PC-9 (cell line): ENCODE measurements at regions not wholly inside any gene's neighbourhood (a gene's known extent, or its start where the extent isn't known, plus 50 kb on each side); places are given as distances from the start of the nearest gene placed in this dataset.

ENCODE experiments used
- BruUV-seq: library from RNA; stranded (reverse); fragments of 400-500 nt; replicated peaks from 2 replicates; lab custom pipeline; 2021; lab: Mats Ljungman, UMichigan
- CTCF ChIA-PET: fragments of 300-600 bp; sonication (Branson Sonifier 250); formaldehyde crosslinking; loops from one replicate; lab custom pipeline; 2022; ENCODE audit warnings: antibody characterized with exemption; lab: Charles Lee
- POLR2A ChIA-PET: fragments of 300-600 bp; sonication (Branson Sonifier 250); formaldehyde crosslinking; loops from one replicate; lab custom pipeline; 2022; ENCODE audit warnings: antibody characterized with exemption; ENCODE audit not compliant: unreplicated experiment; lab: Charles Lee
- DNase-seq, 2 experiments: peaks; one replicate each; pipeline versions ENCODE4 v3.0.0 to v3.0.0-alpha.2; 2015 to 2022; ENCODE audit warnings: mixed read lengths in 1 of 2
- H2AFZ ChIP-seq: fragments of 200-600 bp; sonication (generic); 2 replicates; pipeline ENCODE4 v1.8.1; 2017; ENCODE audit warnings: antibody characterized with exemption
- H3F3A ChIP-seq: fragments of 200-600 bp; sonication (generic); 2 replicates; pipeline ENCODE4 v1.8.1; 2017; ENCODE audit warnings: antibody characterized with exemption, mild to moderate bottlenecking, low read depth; ENCODE audit not compliant: insufficient read depth
- H3K27ac ChIP-seq: fragments of 200-600 bp; sonication (generic); 2 replicates; pipeline ENCODE4 v1.6.1; 2016; ENCODE audit warnings: mixed run types
- H3K27me3 ChIP-seq: fragments of 200-600 bp; sonication (generic); 2 replicates; pipeline ENCODE4 v1.6.1; 2016; ENCODE audit warnings: low read depth, mixed run types; ENCODE audit not compliant: insufficient read depth
- H3K36me3 ChIP-seq: fragments of 200-600 bp; sonication (generic); 2 replicates; pipeline ENCODE4 v1.6.1; 2016; ENCODE audit warnings: low read depth, mixed run types
- H3K4me1 ChIP-seq: fragments of 200-600 bp; sonication (generic); replicated peaks from 2 replicates; pipeline ENCODE4 v1.6.1; 2016; ENCODE audit warnings: mixed run types; ENCODE audit not compliant: insufficient read depth
- H3K4me2 ChIP-seq: fragments of 200-600 bp; sonication (generic); 2 replicates; pipeline ENCODE4 v1.6.1; 2017; ENCODE audit warnings: mixed run types
- H3K4me3 ChIP-seq: fragments of 200-600 bp; sonication (generic); 2 replicates; pipeline ENCODE4 v1.6.1; 2016; ENCODE audit warnings: mixed run types
- H3K79me2 ChIP-seq: fragments of 200-600 bp; sonication (generic); 2 replicates; pipeline ENCODE4 v1.6.1; 2017; ENCODE audit warnings: low read depth, mixed run types
- H3K9me2 ChIP-seq: fragments of 200-600 bp; sonication (generic); 2 replicates; pipeline ENCODE4 v1.8.1; 2017; ENCODE audit warnings: mild to moderate bottlenecking; ENCODE audit not compliant: insufficient read depth
- H3K9me3 ChIP-seq: fragments of 200-600 bp; sonication (generic); 2 replicates; pipeline ENCODE4 v1.8.1; 2016; ENCODE audit warnings: low read depth; ENCODE audit not compliant: insufficient read depth
- H4K20me1 ChIP-seq: fragments of 200-600 bp; sonication (generic); 2 replicates; pipeline ENCODE4 v1.8.1; 2017; ENCODE audit not compliant: insufficient read depth
- CTCF ChIP-seq: fragments of 200-600 bp; sonication (generic); conservative IDR thresholded peaks from 2 replicates; pipeline ENCODE4 v1.6.1; 2017; ENCODE audit warnings: mixed run types, antibody characterized with exemption, mild to moderate bottlenecking, moderate library complexity
- EZH2 ChIP-seq: fragments of 200-600 bp; sonication (generic); IDR thresholded peaks from 2 replicates; pipeline ENCODE4 v1.8.0; 2017; ENCODE audit warnings: antibody characterized with exemption, low read depth
- intact Hi-C: fragments of 100-400 bp; cut with micrococcal nuclease; formaldehyde crosslinking; loops from one replicate; pipeline ENCODE4 v1.10.0; 2022; ENCODE audit not compliant: unreplicated experiment

DNA sequence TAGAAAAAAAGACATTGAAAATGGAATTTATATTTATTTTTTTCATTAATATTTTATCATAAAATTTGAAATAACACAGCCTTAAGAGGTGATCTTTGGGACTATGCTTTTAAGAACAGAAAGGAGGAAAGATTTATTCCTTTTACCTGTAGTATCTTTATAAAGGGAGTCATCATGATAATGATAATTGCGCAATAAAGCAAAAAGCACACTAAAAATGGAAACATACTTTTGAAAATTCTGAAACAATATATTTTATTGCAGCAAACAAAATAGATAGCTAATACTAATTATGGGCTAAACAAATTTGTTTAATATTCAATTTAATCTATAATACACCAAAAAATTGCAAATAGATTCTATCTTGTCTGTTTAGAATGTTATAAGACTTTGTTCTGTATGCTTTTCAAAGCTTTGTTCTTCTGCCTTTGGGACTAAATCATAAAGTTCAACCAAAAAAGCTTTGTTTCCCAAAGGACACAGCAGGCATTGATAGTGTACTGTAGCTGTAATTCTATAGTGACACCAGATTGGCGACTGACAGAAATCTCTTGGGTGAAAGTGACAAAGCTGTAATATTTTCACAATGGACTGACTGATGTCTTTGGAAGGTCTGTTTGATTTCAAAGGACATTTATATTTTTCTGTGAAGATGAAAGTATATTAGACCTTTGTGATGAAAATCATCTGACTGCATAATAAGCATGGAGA, 2156.6 kb upstream of the TENM3 start:
- BruUV-seq = no TSS peak
- POLR2A ChIA-PET = no interaction called here
- no peak for TF ChIP-seq EZH2
- no peak for TF ChIP-seq CTCF
- H3K79me2 ChIP-seq = no peaks in the 10 kb centered on the region
- no peaks in the 10 kb centered on the region for H3K4me1 ChIP-seq
- CTCF ChIA-PET = no interaction called here
- H4K20me1 ChIP-seq = no peaks in the 10 kb centered on the region
- no peak for DNase-seq
- H3K27me3 ChIP-seq = no peaks in the 10 kb centered on the region
- H3K9me3 ChIP-seq = no peaks in the 10 kb centered on the region
- H3K9me2 ChIP-seq = no peaks in the 10 kb centered on the region
- no peak overlapping the region for H3K27ac ChIP-seq
- H3K4me2 ChIP-seq = no peak overlapping the region
- H3K4me3 ChIP-seq = no peak overlapping the region
- H3K36me3 ChIP-seq = no peaks in the 10 kb centered on the region
- no peaks in the 10 kb centered on the region for H3F3A ChIP-seq
- intact Hi-C loops = no loop called here
- H2AFZ ChIP-seq = no peak overlapping the region

DNA sequence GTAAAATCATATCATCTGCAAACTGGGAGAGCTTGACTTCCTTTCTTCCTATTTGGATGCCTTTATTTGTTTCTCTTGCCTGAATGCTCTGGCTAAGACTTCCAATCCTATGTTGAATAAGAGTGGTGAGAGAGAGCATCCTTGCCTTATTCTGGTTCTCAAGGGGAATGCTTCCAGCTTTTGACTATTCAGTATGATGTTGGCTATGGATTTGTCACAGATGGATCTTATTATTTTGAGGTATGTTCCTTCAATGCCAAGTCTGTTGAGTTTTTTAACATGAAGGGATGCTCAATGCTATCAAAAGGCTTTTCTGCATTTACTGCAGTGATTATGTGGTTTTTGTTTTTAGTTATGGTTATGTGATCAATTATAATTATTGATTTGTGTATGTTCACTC, 2144.6 kb upstream of the TENM3 start:
- H3K27me3 ChIP-seq = no peaks in the 10 kb centered on the region
- H3K9me3 ChIP-seq = no peaks in the 10 kb centered on the region
- no peaks in the 10 kb centered on the region for H3K4me1 ChIP-seq
- H2AFZ ChIP-seq = no peak overlapping the region
- H3K79me2 ChIP-seq = no peaks in the 10 kb centered on the region
- DNase-seq = no peak
- H3K27ac ChIP-seq = no peak overlapping the region
- H3F3A ChIP-seq = no peaks in the 10 kb centered on the region
- BruUV-seq = no TSS peak
- H3K36me3 ChIP-seq = no peaks in the 10 kb centered on the region
- ChIA-PET CTCF (no interaction called here), POLR2A (no interaction called here)
- no peak overlapping the region for H3K4me2 ChIP-seq
- no peaks in the 10 kb centered on the region for H4K20me1 ChIP-seq
- no peak overlapping the region for H3K4me3 ChIP-seq
- intact Hi-C loops = no loop called here
- no peak for TF ChIP-seq CTCF
- TF ChIP-seq EZH2 = no peak
- H3K9me2 ChIP-seq = no peaks in the 10 kb centered on the region

GRCh38 chr4:180099957-180100356, 2143.2 kb upstream of the TENM3 start:
- Histone ChIP-seq H3K4me2 (no peak overlapping the region), H2AFZ (no peak overlapping the region), H3K27ac (no peak overlapping the region), H3F3A (no peaks in the 10 kb centered on the region), H3K9me2 (no peaks in the 10 kb centered on the region), H3K4me3 (no peak overlapping the region), H3K4me1 (no peaks in the 10 kb centered on the region), H3K9me3 (no peaks in the 10 kb centered on the region), H3K36me3 (no peaks in the 10 kb centered on the region), H3K27me3 (no peaks in the 10 kb centered on the region), H4K20me1 (no peaks in the 10 kb centered on the region), H3K79me2 (no peaks in the 10 kb centered on the region)
- POLR2A ChIA-PET = no interaction called here
- BruUV-seq = no TSS peak
- TF ChIP-seq CTCF = no peak
- TF ChIP-seq EZH2 = no peak
- intact Hi-C loops = no loop called here
- peak in 1 of 2 experiments; percentile 7 for DNase-seq
- CTCF ChIA-PET = no interaction called here
